IPS-NIHi7 (cell line): ENCODE measurements at regions not wholly inside any gene's neighbourhood (a gene's known extent, or its start where the extent isn't known, plus 50 kb on each side); places are given as distances from the start of the nearest gene placed in this dataset.
A peak's percentile ranks its signal among the peaks of the same experiment; 100 is the strongest.
"Not testable (repeated sequence)": the region's sequence is repeated elsewhere in the genome, so short reads cannot be mapped to it uniquely, and the experiment has no call there.

Experiments used
- DNase-seq: peaks from one replicate; pipeline ENCODE4 v3.0.0; 2012; ENCODE audit warnings: mixed read lengths; ENCODE audit errors: extremely low spot score

DNA sequence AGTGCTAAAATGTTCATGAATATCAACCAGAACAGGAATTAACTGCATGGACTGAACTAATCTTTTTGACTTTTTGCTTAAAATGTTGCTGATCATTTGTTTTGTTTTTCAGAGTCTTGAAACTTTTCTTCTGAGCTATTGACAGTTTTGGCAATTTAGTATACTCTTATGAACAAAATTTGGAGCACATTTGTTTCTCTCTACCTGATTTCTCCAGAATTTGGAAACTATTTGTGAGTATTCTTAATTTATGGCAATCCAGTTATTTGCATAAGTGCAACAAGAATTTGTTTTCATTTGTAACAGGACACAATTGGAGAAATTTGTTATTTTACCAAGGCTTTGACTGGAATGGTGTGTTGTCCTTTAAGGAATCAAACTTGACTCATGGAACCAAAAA is 107.4 kb downstream of the RTP4 start:
- DNase-seq = not testable (repeated sequence)

DNA sequence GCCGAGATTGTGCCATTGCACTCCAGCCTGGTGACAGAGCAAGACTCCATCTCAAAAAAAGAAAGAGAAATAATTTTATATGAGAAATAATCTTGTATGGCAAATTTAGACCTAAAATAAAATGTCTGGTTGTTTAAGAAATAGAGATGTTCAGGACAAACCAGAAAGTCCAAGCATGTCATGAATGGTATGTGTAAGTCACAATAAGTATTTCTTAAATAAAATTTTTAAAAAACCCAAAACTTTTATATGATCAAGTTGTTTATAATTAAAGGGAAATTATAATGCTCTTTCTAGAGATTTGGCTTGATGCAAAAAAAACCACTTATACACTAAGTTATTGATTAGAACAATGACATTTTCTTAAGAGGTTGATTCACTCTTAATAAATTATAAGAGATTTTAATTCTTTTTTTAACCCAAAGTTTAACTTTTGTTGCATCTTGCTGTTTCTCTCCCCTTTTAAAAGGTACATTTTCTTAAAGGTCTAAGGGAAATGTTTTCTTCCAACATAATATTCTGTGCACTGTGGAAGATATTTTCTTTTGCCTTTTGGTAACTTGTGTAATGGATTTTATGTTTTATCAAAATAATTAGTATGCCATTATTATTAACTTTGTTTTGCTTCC is 105.7 kb downstream of the RTP4 start:
- DNase-seq = no peak

- not testable (repeated sequence) for DNase-seq
Measured at GRCh38 chr3:187466306-187466705, 98.1 kb downstream of the RTP4 start.

DNA sequence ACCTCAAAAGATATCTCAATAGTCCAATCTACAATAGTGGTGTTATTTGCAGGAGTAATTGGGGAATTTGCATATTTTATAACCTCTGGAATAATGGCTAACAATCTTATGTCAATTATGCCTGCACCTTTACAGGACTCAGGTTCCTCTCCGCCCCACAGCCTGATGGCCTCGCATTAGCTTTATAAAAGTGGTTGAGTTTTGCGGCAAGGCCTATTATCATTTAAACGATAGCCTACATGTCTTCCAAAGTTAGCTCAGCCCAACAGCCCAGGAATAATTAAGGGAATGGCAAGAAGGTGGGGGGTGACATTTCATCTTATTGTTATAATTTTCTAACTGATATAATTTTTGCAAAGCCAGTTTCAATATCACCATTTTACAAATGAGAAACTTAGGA is 97.3 kb downstream of the RTP4 start:
- DNase-seq = no peak

GRCh38 chr3:187464682-187465081 is 96.5 kb downstream of the RTP4 start:
- DNase-seq = no peak

DNA sequence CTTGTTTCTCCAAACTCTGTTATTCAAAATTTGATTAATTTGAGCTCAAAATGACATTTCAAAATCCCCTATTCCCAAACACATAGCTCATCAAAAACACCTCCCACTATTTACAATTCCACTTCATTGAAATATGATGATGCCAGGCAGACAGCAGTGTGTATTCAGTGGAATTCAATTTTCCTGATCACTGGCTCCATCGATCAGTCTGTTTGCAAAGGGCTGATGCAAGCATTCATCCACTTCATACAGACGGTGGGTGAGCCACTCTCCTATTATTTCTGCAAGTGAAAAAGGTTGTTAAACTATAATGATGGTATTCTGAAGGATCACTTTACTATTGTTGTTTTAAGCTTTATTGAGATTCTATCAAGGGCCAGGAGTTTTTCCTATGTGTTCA is 90.7 kb downstream of the RTP4 start:
- no peak for DNase-seq

DNA sequence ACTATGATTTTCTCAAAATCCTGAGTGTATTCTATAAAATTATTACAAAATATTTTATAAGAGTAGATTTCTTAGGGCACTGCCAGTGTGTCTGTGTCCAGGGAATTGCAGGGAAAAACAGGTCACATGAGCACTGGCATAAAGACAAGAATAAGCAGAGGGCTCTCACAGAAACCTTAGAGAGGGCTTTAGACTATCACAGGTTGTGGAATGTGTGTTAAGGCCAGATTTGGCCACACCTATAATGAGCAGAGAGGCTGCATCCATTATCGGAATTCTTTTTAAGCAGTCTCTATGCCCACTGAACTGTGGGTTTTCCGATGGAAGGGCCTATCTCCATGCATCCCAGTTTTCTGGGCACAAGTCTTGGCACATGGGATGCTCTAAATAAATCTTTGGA is 90.2 kb downstream of the RTP4 start:
- DNase-seq = no peak

GRCh38 chr3:187456250-187456649 is 88.1 kb downstream of the RTP4 start:
- no peak for DNase-seq

DNA sequence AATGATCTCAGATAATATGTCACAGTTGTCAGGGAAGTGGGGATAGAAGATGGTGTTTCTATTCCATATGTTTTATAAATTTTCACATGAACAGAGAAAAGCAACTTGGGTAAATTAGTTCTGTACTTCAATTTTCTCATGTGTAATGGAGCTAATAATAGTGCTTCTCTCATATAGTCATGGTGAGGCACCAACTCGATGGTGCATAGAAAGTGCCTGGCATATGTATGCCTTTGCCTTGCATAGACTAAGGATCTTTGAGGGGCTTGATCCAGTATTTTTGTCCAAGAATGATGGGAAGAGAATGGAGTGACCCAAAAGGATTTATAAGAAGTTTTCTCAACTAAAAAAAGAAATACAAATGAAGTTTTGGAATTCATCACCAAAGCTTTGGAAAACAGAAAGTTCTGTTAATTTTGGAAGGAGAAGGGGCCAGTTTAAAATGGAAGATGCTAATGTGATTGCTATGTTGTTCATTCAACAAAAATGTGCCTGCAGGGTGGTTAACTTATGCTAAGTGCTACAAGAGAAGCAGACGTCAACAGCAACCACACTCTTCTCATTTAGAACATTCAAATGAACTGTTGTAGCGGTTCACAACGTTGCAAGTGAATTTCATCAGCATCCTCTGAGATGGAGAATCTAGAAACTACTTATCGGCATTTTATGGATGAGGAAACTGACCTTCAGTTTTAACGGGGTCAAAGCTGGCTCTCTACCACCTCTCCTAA is 86.1 kb downstream of the RTP4 start:
- no peak for DNase-seq

- DNase-seq = no peak
Measured at GRCh38 chr3:187450431-187451190, 82.4 kb downstream of the RTP4 start.

- DNase-seq = no peak
Measured at GRCh38 chr3:187448674-187449073, 80.5 kb downstream of the RTP4 start.

GRCh38 chr3:187447737-187448136 is 79.6 kb downstream of the RTP4 start:
- no peak for DNase-seq

DNA sequence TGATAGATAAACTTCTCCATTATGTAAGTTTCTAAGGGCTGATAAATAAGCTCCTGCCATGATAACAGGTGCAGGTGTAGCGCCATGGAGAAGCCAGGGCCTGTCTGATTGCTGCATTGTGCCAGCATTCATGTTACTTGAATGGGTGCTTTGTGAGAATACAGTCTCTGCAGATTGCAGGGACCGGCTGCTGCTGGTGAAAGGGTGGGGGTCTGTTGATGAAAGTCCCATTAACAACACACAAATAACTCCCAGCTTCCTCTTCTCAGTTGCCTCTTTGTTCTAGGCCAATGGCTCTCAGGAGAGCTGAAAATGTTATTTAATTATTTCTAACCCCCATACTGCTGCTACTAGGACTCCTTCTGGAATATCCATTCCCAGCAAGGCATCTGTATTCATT is 77.2 kb downstream of the RTP4 start:
- no peak for DNase-seq

DNA sequence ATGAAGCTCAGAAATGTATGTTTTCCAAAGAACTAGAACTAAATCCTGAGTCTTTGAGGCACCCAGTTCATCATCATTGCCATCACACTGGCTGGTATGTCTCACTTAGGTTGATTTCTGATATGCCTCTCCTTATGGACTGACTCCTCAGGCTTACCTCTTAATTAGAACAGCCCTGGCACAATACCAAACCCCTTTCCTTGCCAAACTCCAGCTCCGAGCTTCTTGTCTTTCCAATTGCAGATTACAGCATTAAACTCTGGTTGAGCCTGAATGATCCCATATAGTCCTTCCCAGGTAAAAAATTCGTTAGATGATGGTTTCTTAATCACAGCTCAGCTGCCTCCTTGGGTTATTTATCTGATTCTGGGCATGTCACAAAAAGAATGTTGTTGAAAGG is 66.3 kb downstream of the RTP4 start:
- DNase-seq = no peak

DNA sequence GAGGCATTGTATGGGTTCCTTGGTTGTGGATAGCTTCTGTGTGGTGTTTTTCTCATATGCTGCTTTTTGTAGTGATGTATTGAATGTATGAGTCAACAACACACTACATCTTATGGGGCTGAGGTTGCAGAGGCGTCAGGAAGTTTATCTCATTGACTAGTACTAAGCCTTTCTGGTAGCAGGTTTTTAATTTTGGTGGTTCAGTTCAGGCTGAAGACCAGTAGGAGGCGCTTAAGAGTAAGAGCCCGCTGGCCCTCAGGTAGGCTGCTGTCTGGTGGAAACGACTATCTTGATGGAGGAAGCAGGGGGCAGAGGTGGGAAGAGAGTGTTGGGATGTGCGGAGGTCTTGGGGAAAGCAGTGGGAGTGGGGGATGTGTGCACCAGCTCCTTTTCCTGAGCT is 62.4 kb downstream of the RTP4 start:
- DNase-seq = peak; percentile 49
